Endothelial cell (in vitro differentiated cells): ENCODE measurements at regions not wholly inside any gene's neighbourhood (a gene's known extent, or its start where the extent isn't known, plus 50 kb on each side); places are given as distances from the start of the nearest gene placed in this dataset.

Experiments
- DNase-seq: peaks from one replicate; pipeline ENCODE4 v3.0.0; 2021; ENCODE audit warnings: low spot score
- H3K27ac Mint-ChIP-seq: one replicate; pipeline ENCODE4 v1.8.0; 2021; ENCODE audit warnings: mixed read lengths, inconsistent platforms; ENCODE audit not compliant: unreplicated experiment
- H3K27me3 Mint-ChIP-seq: one replicate; pipeline ENCODE4 v1.8.0; 2021; ENCODE audit warnings: mild to moderate bottlenecking, moderate library complexity, mixed read lengths, inconsistent platforms; ENCODE audit not compliant: unreplicated experiment
- H3K36me3 Mint-ChIP-seq: one replicate; pipeline ENCODE4 v1.8.0; 2021; ENCODE audit warnings: mild to moderate bottlenecking, low read depth, mixed read lengths, inconsistent platforms; ENCODE audit not compliant: unreplicated experiment
- H3K4me1 Mint-ChIP-seq: one replicate; pipeline ENCODE4 v1.8.0; 2021; ENCODE audit warnings: mild to moderate bottlenecking, mixed read lengths, inconsistent platforms; ENCODE audit not compliant: unreplicated experiment
- H3K4me3 Mint-ChIP-seq: one replicate; pipeline ENCODE4 v1.8.0; 2021; ENCODE audit warnings: mild to moderate bottlenecking, mixed read lengths, inconsistent platforms; ENCODE audit not compliant: unreplicated experiment
- H3K9me3 Mint-ChIP-seq: one replicate; pipeline ENCODE4 v1.8.0; 2021; ENCODE audit warnings: mixed read lengths, inconsistent platforms; ENCODE audit not compliant: unreplicated experiment
- CTCF ChIP-seq: fragments of 200-600 bp; sonication (generic); IDR thresholded peaks from one replicate; pipeline ENCODE4 v1.5.0; 2021; ENCODE audit warnings: antibody characterized with exemption; ENCODE audit not compliant: unreplicated experiment

GRCh38 chr6:3996349-3996748, 82.6 kb downstream of the FAM217A start:
- Mint-ChIP-seq H3K4me3 (no peak overlapping the region), H3K27ac (no peak overlapping the region), H3K36me3 (no peaks in the 10 kb centered on the region), H3K27me3 (no peaks in the 10 kb centered on the region), H3K9me3 (no peaks in the 10 kb centered on the region), H3K4me1 (peaks cover 1% of the 10 kb centered on the region)
- no peak for DNase-seq
- no peak for TF ChIP-seq CTCF

- H3K4me3 Mint-ChIP-seq: no peak overlapping the region
Measured at GRCh38 chr6:3997177-3997770, 81.7 kb downstream of the FAM217A start.

GRCh38 chr6:3999800-4000661, 78.9 kb downstream of the FAM217A start:
- Mint-ChIP-seq H3K27ac (no peak overlapping the region), H3K27me3 (no peaks in the 10 kb centered on the region), H3K4me1 (peaks cover 9% of the 10 kb centered on the region), H3K9me3 (no peaks in the 10 kb centered on the region), H3K4me3 (no peak overlapping the region), H3K36me3 (no peaks in the 10 kb centered on the region)
- no peak for DNase-seq
- TF ChIP-seq CTCF: no peak

More at GRCh38 chr6:3997177-3997770, 81.7 kb downstream of the FAM217A start:
- no peak for DNase-seq
- no peaks in the 10 kb centered on the region for H3K27me3 Mint-ChIP-seq
- no peak for TF ChIP-seq CTCF
- no peak overlapping the region for H3K27ac Mint-ChIP-seq
- peaks cover 8% of the 10 kb centered on the region for H3K4me1 Mint-ChIP-seq
- no peaks in the 10 kb centered on the region for H3K9me3 Mint-ChIP-seq
- H3K36me3 Mint-ChIP-seq: no peaks in the 10 kb centered on the region

- Mint-ChIP-seq H3K9me3 (no peaks in the 10 kb centered on the region), H3K4me3 (no peak overlapping the region), H3K36me3 (no peaks in the 10 kb centered on the region), H3K27me3 (no peaks in the 10 kb centered on the region), H3K27ac (no peak overlapping the region), H3K4me1 (peaks cover 12% of the 10 kb centered on the region)
- TF ChIP-seq CTCF: no peak
- DNase-seq: no peak
Measured at GRCh38 chr6:4004249-4004648, 74.7 kb downstream of the FAM217A start.
